A673 (cell line): ENCODE measurements at regions not wholly inside any gene's neighbourhood (a gene's known extent, or its start where the extent isn't known, plus 50 kb on each side); places are given as distances from the start of the nearest gene placed in this dataset.

Experiments used
- BruUV-seq: library from RNA; stranded (reverse); fragments of 400-500 nt; replicated peaks from 2 replicates; lab custom pipeline; 2021; lab: Mats Ljungman, UMichigan
- CTCF ChIA-PET: fragments of 300-600 bp; sonication (Branson Sonifier 250); formaldehyde crosslinking; loops from one replicate; lab custom pipeline; 2022; ENCODE audit warnings: antibody characterized with exemption; lab: Charles Lee
- POLR2A ChIA-PET: fragments of 300-600 bp; sonication (Branson Sonifier 250); formaldehyde crosslinking; loops from one replicate; lab custom pipeline; 2022; ENCODE audit warnings: antibody characterized with exemption; ENCODE audit not compliant: low non-redundant PET; lab: Charles Lee
- DNase-seq: peaks from one replicate; pipeline ENCODE4 v3.0.0-alpha.2; 2015; ENCODE audit warnings: low spot score
- H3K27ac ChIP-seq: fragments of 200-600 bp; sonication (generic); 2 replicates; pipeline ENCODE4 v1.5.1; 2016; ENCODE audit warnings: mixed run types, low read depth, mild to moderate bottlenecking, mixed read lengths, antibody characterized with exemption, low read length; ENCODE audit not compliant: poor library complexity, severe bottlenecking
- H3K27me3 ChIP-seq: fragments of 200-600 bp; sonication (generic); replicated peaks from 2 replicates; pipeline ENCODE4 v1.6.1; 2017; ENCODE audit warnings: mixed run types, low read depth, mild to moderate bottlenecking, mixed read lengths, antibody characterized with exemption, low read length; ENCODE audit not compliant: insufficient read depth, poor library complexity
- H3K36me3 ChIP-seq: fragments of 200-600 bp; sonication (generic); 2 replicates; pipeline ENCODE4 v1.6.1; 2016; ENCODE audit warnings: mixed run types, mild to moderate bottlenecking, mixed read lengths, antibody characterized with exemption, low read length; ENCODE audit not compliant: insufficient read depth, poor library complexity, severe bottlenecking
- H3K4me1 ChIP-seq: fragments of 200-600 bp; sonication (generic); 2 replicates; pipeline ENCODE4 v1.6.1; 2017; ENCODE audit warnings: mixed run types, mild to moderate bottlenecking, mixed read lengths, antibody characterized with exemption, low read length; ENCODE audit not compliant: insufficient read depth, poor library complexity, severe bottlenecking
- H3K4me3 ChIP-seq: fragments of 200-600 bp; sonication (generic); 2 replicates; pipeline ENCODE4 v1.5.1; 2016; ENCODE audit warnings: low read depth, mixed run types, mild to moderate bottlenecking, mixed read lengths, low read length; ENCODE audit not compliant: poor library complexity, severe bottlenecking
- H3K9me3 ChIP-seq: fragments of 200-600 bp; sonication (generic); 2 replicates; pipeline ENCODE4 v1.6.1; 2016; ENCODE audit warnings: mixed run types, low read depth, mild to moderate bottlenecking, mixed read lengths, antibody characterized with exemption, low read length; ENCODE audit not compliant: poor library complexity, severe bottlenecking
- CTCF ChIP-seq: fragments of 300-800, 200-600 bp; sonication (generic); conservative IDR thresholded peaks from 2 replicates; pipeline ENCODE4 v1.5.1; 2017; ENCODE audit warnings: low read depth, mild to moderate bottlenecking, antibody characterized with exemption, low read length, moderate library complexity, mixed read lengths
- EZH2 ChIP-seq: fragments of 200-600 bp; sonication (generic); IDR thresholded peaks from 2 replicates; pipeline ENCODE4 v1.6.1; 2017; ENCODE audit warnings: borderline replicate concordance, low read depth, mild to moderate bottlenecking, mixed read lengths, antibody characterized with exemption, low read length; ENCODE audit not compliant: poor library complexity, severe bottlenecking
- intact Hi-C: fragments of 100-400 bp; cut with micrococcal nuclease; formaldehyde crosslinking; loops from one replicate; pipeline ENCODE4 v1.10.0; 2022; ENCODE audit not compliant: unreplicated experiment

- POLR2A ChIA-PET: no interaction called here
These were observed 326.1 kb upstream of the SKOR2 start for GRCh38 chr18:47577520-47577919.

DNA sequence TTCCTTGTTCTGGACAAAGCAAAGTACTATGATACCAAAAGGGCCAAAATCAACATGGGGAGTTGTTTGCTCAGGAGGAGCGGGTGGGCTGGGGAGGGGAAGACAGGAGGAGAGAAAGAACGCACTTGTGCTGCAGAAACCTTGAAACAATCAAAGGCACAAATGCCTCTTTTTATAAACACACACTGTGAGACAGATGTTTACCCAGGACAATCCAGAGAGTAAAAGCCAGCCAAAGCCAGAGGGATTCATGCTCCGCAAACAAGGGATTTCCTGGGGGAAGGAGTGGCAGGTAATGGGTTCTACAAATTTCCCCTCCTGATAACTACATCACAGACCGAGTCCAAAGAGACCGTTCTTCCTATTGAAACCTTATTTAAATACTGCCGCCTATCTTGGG lies 323.5 kb upstream of the SKOR2 start:
- BruUV-seq: no TSS peak
- CTCF ChIA-PET: no interaction called here
- Histone ChIP-seq H3K4me3 (no peak overlapping the region), H3K36me3 (no peaks in the 10 kb centered on the region), H3K27me3 (peaks cover 63% of the 10 kb centered on the region), H3K9me3 (no peaks in the 10 kb centered on the region), H3K27ac (no peak overlapping the region), H3K4me1 (no peaks in the 10 kb centered on the region)
- no peak for DNase-seq
- intact Hi-C loops: no loop called here
- TF ChIP-seq EZH2: no peak
- TF ChIP-seq CTCF: no peak
- POLR2A ChIA-PET: no interaction called here

More at GRCh38 chr18:47577520-47577919, 326.1 kb upstream of the SKOR2 start:
- Histone ChIP-seq H3K27ac (no peak overlapping the region), H3K4me3 (no peak overlapping the region), H3K4me1 (no peaks in the 10 kb centered on the region), H3K36me3 (no peaks in the 10 kb centered on the region), H3K9me3 (no peaks in the 10 kb centered on the region), H3K27me3 (peaks cover 51% of the 10 kb centered on the region)
- CTCF ChIA-PET: no interaction called here
- BruUV-seq: no TSS peak
- intact Hi-C loops: no loop called here
- no peak for DNase-seq
- no peak for TF ChIP-seq EZH2
- no peak for TF ChIP-seq CTCF

DNA sequence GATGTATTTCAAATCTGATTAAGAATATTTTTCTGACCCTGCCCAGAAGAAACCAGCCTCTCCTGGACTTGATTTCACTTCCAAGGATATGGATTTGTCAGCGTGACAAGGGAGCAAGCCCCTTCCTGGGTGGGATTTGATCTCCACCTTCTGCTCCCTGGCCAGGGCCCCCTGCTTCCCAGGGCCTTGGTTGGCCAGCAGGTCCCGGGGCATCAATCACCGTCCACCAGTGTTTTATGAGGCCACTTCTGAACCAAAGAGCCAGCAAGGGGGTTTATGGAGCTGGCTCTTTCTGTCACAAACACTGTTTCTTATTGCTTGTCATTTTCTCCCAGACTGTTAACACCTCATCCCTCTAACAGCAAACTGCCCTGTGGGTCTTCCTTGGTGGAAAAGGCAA lies 320.5 kb upstream of the SKOR2 start:
- no peaks in the 10 kb centered on the region for H3K36me3 ChIP-seq
- H3K4me3 ChIP-seq: no peak overlapping the region
- no peak for DNase-seq
- ChIA-PET CTCF (no interaction called here), POLR2A (no interaction called here)
- no peak overlapping the region for H3K27ac ChIP-seq
- H3K4me1 ChIP-seq: no peaks in the 10 kb centered on the region
- TF ChIP-seq EZH2 (no peak), CTCF (no peak)
- no peaks in the 10 kb centered on the region for H3K9me3 ChIP-seq
- BruUV-seq: no TSS peak
- peaks cover 73% of the 10 kb centered on the region for H3K27me3 ChIP-seq
- intact Hi-C loops: no loop called here
